Progenitor cell of endocrine pancreas (in vitro differentiated cells): ENCODE measurements at regions not wholly inside any gene's neighbourhood (a gene's known extent, or its start where the extent isn't known, plus 50 kb on each side); places are given as distances from the start of the nearest gene placed in this dataset.

ENCODE experiments used
- DNase-seq: peaks from one replicate; pipeline ENCODE4 v3.0.0; 2021; ENCODE audit warnings: low spot score; ENCODE audit not compliant: unreplicated experiment
- H3K27ac Mint-ChIP-seq: 2 replicates; pipeline ENCODE4 v1.8.0; 2021; ENCODE audit warnings: mild to moderate bottlenecking, moderate library complexity, mixed read lengths
- H3K27me3 Mint-ChIP-seq: 2 replicates; pipeline ENCODE4 v1.8.0; 2021; ENCODE audit warnings: mixed read lengths
- H3K36me3 Mint-ChIP-seq: 2 replicates; pipeline ENCODE4 v1.8.0; 2022; ENCODE audit warnings: mixed read lengths; ENCODE audit not compliant: insufficient read depth
- H3K4me1 Mint-ChIP-seq: 2 replicates; pipeline ENCODE4 v1.8.0; 2021; ENCODE audit warnings: low read depth, mixed read lengths
- H3K4me3 Mint-ChIP-seq: 2 replicates; pipeline ENCODE4 v1.8.0; 2021; ENCODE audit warnings: low read depth, mild to moderate bottlenecking, moderate library complexity, mixed read lengths
- H3K9me3 Mint-ChIP-seq: 2 replicates; pipeline ENCODE4 v1.8.0; 2021; ENCODE audit warnings: low read depth, mixed read lengths
- TF ChIP-seq, protein P1 (sequence below): fragments of 200-600 bp; sonication (generic); IDR thresholded peaks from one replicate; pipeline ENCODE4 v1.5.0; 2021; ENCODE audit warnings: antibody characterized with exemption, mild to moderate bottlenecking; ENCODE audit not compliant: unreplicated experiment

DNA sequence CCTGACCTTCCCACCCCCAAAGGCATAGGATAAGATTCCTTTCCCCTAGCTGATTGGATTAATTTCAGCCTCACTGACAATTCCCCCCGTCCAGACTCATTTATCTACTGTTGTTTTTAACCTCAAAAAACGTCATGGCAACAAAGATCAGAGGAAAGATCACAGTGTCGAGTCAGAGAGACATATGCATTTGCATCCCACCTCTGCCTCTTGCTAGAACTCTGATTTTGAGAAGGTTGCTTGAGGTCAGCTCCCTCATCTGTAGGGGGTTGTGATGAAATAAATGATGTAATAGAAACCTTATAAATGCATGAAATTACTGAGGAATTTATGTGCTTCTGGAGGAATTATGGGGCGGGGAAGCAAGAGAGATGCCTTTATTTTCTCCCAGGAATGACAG, 53.3 kb upstream of the SYN3 start:
- Mint-ChIP-seq H3K9me3 (no peaks in the 10 kb centered on the region), H3K4me3 (no peak overlapping the region), H3K27ac (no peak overlapping the region), H3K27me3 (no peaks in the 10 kb centered on the region), H3K36me3 (no peaks in the 10 kb centered on the region), H3K4me1 (peaks cover 3% of the 10 kb centered on the region)
- TF ChIP-seq, protein P1, sequence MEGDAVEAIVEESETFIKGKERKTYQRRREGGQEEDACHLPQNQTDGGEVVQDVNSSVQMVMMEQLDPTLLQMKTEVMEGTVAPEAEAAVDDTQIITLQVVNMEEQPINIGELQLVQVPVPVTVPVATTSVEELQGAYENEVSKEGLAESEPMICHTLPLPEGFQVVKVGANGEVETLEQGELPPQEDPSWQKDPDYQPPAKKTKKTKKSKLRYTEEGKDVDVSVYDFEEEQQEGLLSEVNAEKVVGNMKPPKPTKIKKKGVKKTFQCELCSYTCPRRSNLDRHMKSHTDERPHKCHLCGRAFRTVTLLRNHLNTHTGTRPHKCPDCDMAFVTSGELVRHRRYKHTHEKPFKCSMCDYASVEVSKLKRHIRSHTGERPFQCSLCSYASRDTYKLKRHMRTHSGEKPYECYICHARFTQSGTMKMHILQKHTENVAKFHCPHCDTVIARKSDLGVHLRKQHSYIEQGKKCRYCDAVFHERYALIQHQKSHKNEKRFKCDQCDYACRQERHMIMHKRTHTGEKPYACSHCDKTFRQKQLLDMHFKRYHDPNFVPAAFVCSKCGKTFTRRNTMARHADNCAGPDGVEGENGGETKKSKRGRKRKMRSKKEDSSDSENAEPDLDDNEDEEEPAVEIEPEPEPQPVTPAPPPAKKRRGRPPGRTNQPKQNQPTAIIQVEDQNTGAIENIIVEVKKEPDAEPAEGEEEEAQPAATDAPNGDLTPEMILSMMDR = no peak
- no peak for DNase-seq

- Mint-ChIP-seq H3K27ac (no peak overlapping the region), H3K36me3 (no peaks in the 10 kb centered on the region), H3K4me3 (no peak overlapping the region), H3K4me1 (peaks cover 3% of the 10 kb centered on the region), H3K9me3 (no peaks in the 10 kb centered on the region), H3K27me3 (no peaks in the 10 kb centered on the region)
- DNase-seq = no peak
- TF ChIP-seq, protein P1 = no peak
These were observed 52.5 kb upstream of the SYN3 start for GRCh38 chr22:33110562-33111163.

- H3K36me3 Mint-ChIP-seq = no peaks in the 10 kb centered on the region
- no peak overlapping the region for H3K27ac Mint-ChIP-seq
- no peak overlapping the region for H3K4me3 Mint-ChIP-seq
- no peak for DNase-seq
- TF ChIP-seq, protein P1 = no peak
- H3K4me1 Mint-ChIP-seq = peaks cover 3% of the 10 kb centered on the region
- H3K9me3 Mint-ChIP-seq = no peaks in the 10 kb centered on the region
- H3K27me3 Mint-ChIP-seq = no peaks in the 10 kb centered on the region
These were observed 51.6 kb upstream of the SYN3 start for GRCh38 chr22:33109514-33110430.

DNA sequence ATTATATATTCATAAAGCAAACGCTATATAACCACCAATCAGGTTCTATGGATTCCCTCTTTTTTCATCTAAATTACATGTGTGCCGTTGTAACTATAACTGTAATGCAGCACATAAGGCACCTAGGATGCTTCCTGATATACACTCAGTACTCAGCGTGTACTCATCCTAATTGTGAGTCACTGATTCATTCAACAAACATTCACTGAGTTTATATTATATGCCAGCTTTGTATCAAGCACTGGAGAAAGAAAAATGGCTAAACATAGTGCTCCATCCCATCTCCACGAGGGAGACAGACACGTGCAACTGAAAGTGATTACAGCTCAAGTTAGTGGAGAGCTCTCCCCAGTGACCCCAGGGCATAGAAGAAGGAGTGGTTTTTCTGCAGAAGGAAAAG, 49.9 kb upstream of the SYN3 start:
- DNase-seq = no peak
- Mint-ChIP-seq H3K36me3 (peaks cover 3% of the 10 kb centered on the region), H3K27ac (no peak overlapping the region), H3K4me3 (no peak overlapping the region), H3K4me1 (peaks cover 9% of the 10 kb centered on the region), H3K27me3 (no peaks in the 10 kb centered on the region), H3K9me3 (peaks cover 3% of the 10 kb centered on the region)
- TF ChIP-seq, protein P1 = no peak
